AG10803 (cell line): ENCODE measurements at regions not wholly inside any gene's neighbourhood (a gene's known extent, or its start where the extent isn't known, plus 50 kb on each side); places are given as distances from the start of the nearest gene placed in this dataset.

Experiments used
- DNase-seq: peaks from one replicate; pipeline ENCODE4 v3.0.0; 2010; ENCODE audit warnings: low read depth
- H3K4me3 ChIP-seq: 2 replicates; pipeline ENCODE4 v1.5.1; 2011; ENCODE audit warnings: mild to moderate bottlenecking, low read length, control low read depth
- TF ChIP-seq, protein P1 (sequence below): conservative IDR thresholded peaks from 2 replicates; pipeline ENCODE4 v1.5.1; 2011; ENCODE audit warnings: mild to moderate bottlenecking, low read length, control low read depth, inconsistent platforms

DNA sequence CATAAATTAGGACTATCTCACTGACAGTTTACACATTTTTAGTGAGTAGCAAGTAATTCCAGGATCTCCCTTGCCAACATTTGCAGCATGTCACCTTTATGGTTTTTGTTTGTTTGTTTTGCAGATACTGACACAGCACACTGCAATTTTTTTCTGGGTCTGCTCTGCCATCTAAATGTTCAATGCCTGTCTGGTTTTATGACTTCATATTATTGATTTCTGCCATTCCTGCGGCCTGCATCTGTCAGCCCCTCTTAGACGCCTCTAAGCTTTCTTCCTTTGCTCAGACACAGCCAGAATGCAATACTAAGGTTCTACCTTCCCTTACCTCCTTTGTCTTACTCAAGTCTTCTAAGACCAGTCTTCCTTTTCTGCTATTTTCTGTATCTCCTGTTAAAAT is 321.2 kb upstream of the AZI2 start:
- H3K4me3 ChIP-seq = no peak overlapping the region
- TF ChIP-seq, protein P1, sequence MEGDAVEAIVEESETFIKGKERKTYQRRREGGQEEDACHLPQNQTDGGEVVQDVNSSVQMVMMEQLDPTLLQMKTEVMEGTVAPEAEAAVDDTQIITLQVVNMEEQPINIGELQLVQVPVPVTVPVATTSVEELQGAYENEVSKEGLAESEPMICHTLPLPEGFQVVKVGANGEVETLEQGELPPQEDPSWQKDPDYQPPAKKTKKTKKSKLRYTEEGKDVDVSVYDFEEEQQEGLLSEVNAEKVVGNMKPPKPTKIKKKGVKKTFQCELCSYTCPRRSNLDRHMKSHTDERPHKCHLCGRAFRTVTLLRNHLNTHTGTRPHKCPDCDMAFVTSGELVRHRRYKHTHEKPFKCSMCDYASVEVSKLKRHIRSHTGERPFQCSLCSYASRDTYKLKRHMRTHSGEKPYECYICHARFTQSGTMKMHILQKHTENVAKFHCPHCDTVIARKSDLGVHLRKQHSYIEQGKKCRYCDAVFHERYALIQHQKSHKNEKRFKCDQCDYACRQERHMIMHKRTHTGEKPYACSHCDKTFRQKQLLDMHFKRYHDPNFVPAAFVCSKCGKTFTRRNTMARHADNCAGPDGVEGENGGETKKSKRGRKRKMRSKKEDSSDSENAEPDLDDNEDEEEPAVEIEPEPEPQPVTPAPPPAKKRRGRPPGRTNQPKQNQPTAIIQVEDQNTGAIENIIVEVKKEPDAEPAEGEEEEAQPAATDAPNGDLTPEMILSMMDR = no peak
- DNase-seq = no peak

DNA sequence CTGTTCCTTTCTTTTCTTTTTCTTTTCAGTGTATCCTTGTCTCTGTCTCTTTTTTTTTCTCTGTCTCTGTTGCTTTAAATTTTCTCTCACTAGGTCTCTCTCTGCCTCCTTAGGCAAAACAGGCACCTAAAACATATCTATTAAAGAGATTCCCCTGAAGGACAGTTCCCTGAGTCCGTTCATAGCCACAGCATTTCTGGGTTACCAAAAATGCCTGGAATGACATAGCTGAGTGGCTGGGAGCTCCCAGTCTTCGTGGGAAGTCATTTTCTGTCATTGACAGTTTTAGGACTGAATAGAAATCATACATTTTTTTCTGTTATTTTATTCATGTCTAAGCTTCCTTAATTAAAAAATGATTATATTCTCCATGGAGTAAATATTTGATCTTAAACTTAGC is 323.8 kb upstream of the AZI2 start:
- no peak overlapping the region for H3K4me3 ChIP-seq
- TF ChIP-seq, protein P1 = no peak
- DNase-seq = no peak

DNA sequence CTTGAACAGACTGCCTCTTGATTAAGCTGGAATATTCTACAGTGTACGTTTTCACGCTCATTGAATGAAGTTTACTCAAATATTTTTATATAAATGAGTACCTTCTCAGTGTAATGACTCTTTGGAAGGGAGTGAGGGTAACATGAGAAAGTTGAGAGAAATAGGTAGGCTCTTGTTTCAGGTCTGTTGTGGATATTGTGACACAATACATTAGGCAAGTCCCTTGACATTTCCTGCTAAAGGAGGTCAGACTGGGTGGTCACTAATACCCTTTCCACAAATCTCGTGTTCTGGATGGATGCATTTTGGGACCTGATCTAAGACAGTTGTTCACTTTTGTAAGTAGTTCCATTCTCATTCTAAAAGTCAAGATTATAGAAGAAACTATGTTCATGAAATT is 324.8 kb upstream of the AZI2 start:
- TF ChIP-seq, protein P1 = no peak
- H3K4me3 ChIP-seq = no peak overlapping the region
- no peak for DNase-seq

DNA sequence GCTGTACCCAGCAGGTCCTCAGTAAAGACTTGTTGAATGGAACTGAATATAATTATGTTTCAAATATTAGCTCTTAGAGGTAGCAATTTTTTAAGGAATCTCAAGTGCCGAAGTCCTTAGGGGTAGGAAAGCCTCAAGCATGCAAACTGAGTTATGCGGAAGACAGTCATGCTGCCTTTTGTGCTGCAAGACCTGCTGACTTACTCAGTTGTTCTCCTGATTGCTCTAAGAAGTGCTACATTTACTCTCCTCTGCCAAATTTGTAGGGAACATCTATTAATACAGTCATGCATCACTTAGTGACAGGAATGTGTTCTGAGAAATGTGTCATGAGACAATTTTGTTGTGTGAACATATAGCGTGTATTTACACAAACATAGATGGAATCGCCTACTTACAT is 325.6 kb upstream of the AZI2 start:
- TF ChIP-seq, protein P1 = no peak
- no peak for DNase-seq
- no peak overlapping the region for H3K4me3 ChIP-seq

DNA sequence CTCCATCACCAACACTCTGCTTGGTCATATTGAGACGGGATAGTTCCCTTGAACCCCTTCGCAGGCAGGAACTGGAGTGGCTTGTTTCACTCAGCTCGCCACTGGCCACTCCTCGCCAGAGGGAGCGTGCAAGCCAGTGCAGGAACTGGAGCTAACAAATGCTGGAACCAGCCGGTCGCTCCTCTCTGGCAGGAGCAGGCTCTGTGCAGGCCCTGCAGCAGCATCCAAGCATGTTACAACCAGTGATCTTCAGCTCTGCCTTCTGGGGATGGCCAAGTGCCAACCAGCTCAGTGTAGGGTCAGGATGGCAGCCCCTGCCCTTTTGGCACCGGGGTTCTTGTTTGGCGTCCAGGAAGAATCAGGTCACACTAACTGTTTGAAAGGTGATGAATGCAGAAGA is 329.0 kb upstream of the AZI2 start:
- no peak for DNase-seq
- TF ChIP-seq, protein P1 = no peak
- no peak overlapping the region for H3K4me3 ChIP-seq

DNA sequence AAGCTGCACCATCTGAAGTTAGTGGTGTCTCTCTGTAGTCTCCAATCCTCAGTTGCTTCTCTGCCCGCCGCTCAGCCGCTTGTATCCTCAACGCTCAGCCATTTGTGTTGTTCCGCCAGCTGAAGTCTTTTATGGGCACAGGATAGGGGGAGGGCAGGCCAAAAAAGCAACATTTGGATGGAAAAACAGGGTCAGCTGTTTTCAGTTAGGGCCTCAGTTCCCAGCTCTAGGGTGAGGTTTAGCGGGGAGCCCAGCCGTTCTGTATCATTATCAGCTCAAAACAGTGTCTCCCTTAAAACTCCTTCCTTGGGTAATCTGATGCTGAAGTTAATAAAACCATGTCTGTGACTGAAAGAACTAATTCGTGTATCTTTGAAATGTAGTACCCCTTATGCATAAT is 329.5 kb upstream of the AZI2 start:
- H3K4me3 ChIP-seq = no peak overlapping the region
- no peak for DNase-seq
- TF ChIP-seq, protein P1 = no peak

DNA sequence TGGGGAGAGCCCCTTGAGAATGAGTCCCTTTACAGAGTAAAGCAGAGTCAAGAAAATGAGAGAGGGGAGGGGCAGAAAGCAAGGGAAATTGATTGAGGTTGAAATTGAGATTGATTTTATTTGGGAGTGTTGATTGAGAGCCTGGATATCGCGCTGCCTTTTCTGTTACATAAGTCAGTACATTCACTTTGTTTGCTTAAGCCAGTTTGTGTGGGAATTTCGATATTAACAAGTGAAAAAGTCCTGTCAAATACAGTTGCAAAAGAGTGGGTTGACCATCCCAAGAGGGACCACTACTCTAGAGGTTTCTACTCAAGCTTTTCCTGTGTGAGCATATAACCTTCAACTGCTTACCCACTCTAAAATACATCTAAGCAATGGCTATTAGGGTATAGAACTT is 331.4 kb upstream of the AZI2 start:
- H3K4me3 ChIP-seq = no peak overlapping the region
- DNase-seq = no peak
- TF ChIP-seq, protein P1 = no peak
